ENCODE measurements at regions not wholly inside any gene's neighbourhood (a gene's known extent, or its start where the extent isn't known, plus 50 kb on each side); places are given as distances from the start of the nearest gene placed in this dataset.

GRCh38 chr15:94665676-94666441 lies 434.5 kb downstream of the MCTP2 start:
- no TSS peak for BruUV-seq (replicated peaks)
- Histone ChIP-seq H3K27ac (ENCODE audit: low read depth, low read length, poor library complexity, severe bottlenecking) (no peak overlapping the region), H3K9me3 (ENCODE audit: low read depth, low read length, poor library complexity, severe bottlenecking) (no peaks in the 10 kb centered on the region), H3K36me3 (ENCODE audit: insufficient read depth, low read length, poor library complexity, severe bottlenecking) (no peaks in the 10 kb centered on the region), H3K4me1 (ENCODE audit: insufficient read depth, low read length, poor library complexity, severe bottlenecking) (peaks cover 4% of the 10 kb centered on the region), H3K27me3 (replicated peaks; ENCODE audit: insufficient read depth, low read depth, low read length, poor library complexity) (no peaks in the 10 kb centered on the region), H3K4me3 (ENCODE audit: low read depth, low read length, poor library complexity, severe bottlenecking) (no peak overlapping the region)
- POLR2A ChIA-PET (ENCODE audit: low non-redundant PET), result no interaction called here
- TF ChIP-seq EZH2 (IDR thresholded peaks at IDR 0.05; ENCODE audit: borderline replicate concordance, low read depth, low read length, poor library complexity, severe bottlenecking) (no peak), CTCF (conservative IDR thresholded peaks at IDR 0.05; ENCODE audit: low read depth, low read length) (no peak)
- CTCF ChIA-PET, result no interaction called here
- intact Hi-C loops (cut with micrococcal nuclease; ENCODE audit: unreplicated experiment), result no loop called here
- no peak for DNase-seq (ENCODE audit: low spot score)

GRCh38 chr15:94666553-94666952 lies 435.2 kb downstream of the MCTP2 start:
- TF ChIP-seq CTCF (conservative IDR thresholded peaks at IDR 0.05; ENCODE audit: low read depth, low read length), result no peak
- no peak for TF ChIP-seq EZH2 (IDR thresholded peaks at IDR 0.05; ENCODE audit: borderline replicate concordance, low read depth, low read length, poor library complexity, severe bottlenecking)
- H3K4me1 ChIP-seq (ENCODE audit: insufficient read depth, low read length, poor library complexity, severe bottlenecking), result peaks cover 4% of the 10 kb centered on the region
- no peaks in the 10 kb centered on the region for H3K36me3 ChIP-seq (ENCODE audit: insufficient read depth, low read length, poor library complexity, severe bottlenecking)
- H3K4me3 ChIP-seq (ENCODE audit: low read depth, low read length, poor library complexity, severe bottlenecking), result no peak overlapping the region
- intact Hi-C loops (cut with micrococcal nuclease; ENCODE audit: unreplicated experiment), result no loop called here
- H3K9me3 ChIP-seq (ENCODE audit: low read depth, low read length, poor library complexity, severe bottlenecking), result no peaks in the 10 kb centered on the region
- BruUV-seq (replicated peaks), result no TSS peak
- no peaks in the 10 kb centered on the region for H3K27me3 ChIP-seq (replicated peaks; ENCODE audit: insufficient read depth, low read depth, low read length, poor library complexity)
- ChIA-PET CTCF (no interaction called here), POLR2A (ENCODE audit: low non-redundant PET) (no interaction called here)
- no peak for DNase-seq (ENCODE audit: low spot score)
- H3K27ac ChIP-seq (ENCODE audit: low read depth, low read length, poor library complexity, severe bottlenecking), result no peak overlapping the region

GRCh38 chr15:94667109-94667508 lies 435.7 kb downstream of the MCTP2 start:
- TF ChIP-seq EZH2 (IDR thresholded peaks at IDR 0.05; ENCODE audit: borderline replicate concordance, low read depth, low read length, poor library complexity, severe bottlenecking) (no peak), CTCF (conservative IDR thresholded peaks at IDR 0.05; ENCODE audit: low read depth, low read length) (no peak)
- Histone ChIP-seq H3K4me1 (ENCODE audit: insufficient read depth, low read length, poor library complexity, severe bottlenecking) (peaks cover 8% of the 10 kb centered on the region), H3K36me3 (ENCODE audit: insufficient read depth, low read length, poor library complexity, severe bottlenecking) (no peaks in the 10 kb centered on the region), H3K4me3 (ENCODE audit: low read depth, low read length, poor library complexity, severe bottlenecking) (no peak overlapping the region), H3K27ac (ENCODE audit: low read depth, low read length, poor library complexity, severe bottlenecking) (no peak overlapping the region), H3K9me3 (ENCODE audit: low read depth, low read length, poor library complexity, severe bottlenecking) (no peaks in the 10 kb centered on the region), H3K27me3 (replicated peaks; ENCODE audit: insufficient read depth, low read depth, low read length, poor library complexity) (no peaks in the 10 kb centered on the region)
- ChIA-PET POLR2A (ENCODE audit: low non-redundant PET) (no interaction called here), CTCF (no interaction called here)
- no peak for DNase-seq (ENCODE audit: low spot score)
- no TSS peak for BruUV-seq (replicated peaks)
- intact Hi-C loops (cut with micrococcal nuclease; ENCODE audit: unreplicated experiment), result no loop called here
